Ishikawa (cell line): ENCODE measurements at regions not wholly inside any gene's neighbourhood (a gene's known extent, or its start where the extent isn't known, plus 50 kb on each side); places are given as distances from the start of the nearest gene placed in this dataset.

Experiments used
- CEBPB ChIP-seq: IDR thresholded peaks from 2 replicates; pipeline ENCODE4 v1.6.1; 2012
- CREB1 ChIP-seq: IDR thresholded peaks from 2 replicates; pipeline ENCODE4 v1.6.1; 2012; ENCODE audit warnings: low read depth
- EGR1 ChIP-seq: IDR thresholded peaks from 2 replicates; pipeline ENCODE4 v1.6.1; 2012
- EP300 ChIP-seq: IDR thresholded peaks from 2 replicates; pipeline ENCODE4 v1.6.1; 2012; ENCODE audit warnings: borderline replicate concordance
- FOXM1 ChIP-seq: IDR thresholded peaks from 2 replicates; pipeline ENCODE4 v1.6.1; 2012; ENCODE audit warnings: low read depth, borderline replicate concordance
- NFIC ChIP-seq: IDR thresholded peaks from 2 replicates; pipeline ENCODE4 v1.6.1; 2012
- RAD21 ChIP-seq: IDR thresholded peaks from 2 replicates; pipeline ENCODE4 v1.6.1; 2012; ENCODE audit warnings: low read depth
- TAF1 ChIP-seq: IDR thresholded peaks from 2 replicates; pipeline ENCODE4 v1.6.1; 2012; ENCODE audit warnings: low read depth, mild to moderate bottlenecking
- TCF12 ChIP-seq: IDR thresholded peaks from 2 replicates; pipeline ENCODE4 v1.6.1; 2012; ENCODE audit warnings: low read depth
- TEAD4 ChIP-seq: IDR thresholded peaks from 2 replicates; pipeline ENCODE4 v1.6.1; 2012
- YY1 ChIP-seq: IDR thresholded peaks from 2 replicates; pipeline ENCODE4 v1.6.1; 2012; ENCODE audit warnings: low read depth
- ZBTB7A ChIP-seq: IDR thresholded peaks from 2 replicates; pipeline ENCODE4 v1.6.1; 2012; ENCODE audit warnings: low read depth
- TF ChIP-seq, protein P1 (sequence below): IDR thresholded peaks from 2 replicates; pipeline ENCODE4 v1.6.1; 2012
- TF ChIP-seq, protein P2 (sequence below): IDR thresholded peaks from 2 replicates; pipeline ENCODE4 v1.6.1; 2012
- TF ChIP-seq, protein P3 (sequence below): IDR thresholded peaks from 2 replicates; pipeline ENCODE4 v1.6.1; 2012; ENCODE audit warnings: low read depth, mild to moderate bottlenecking

DNA sequence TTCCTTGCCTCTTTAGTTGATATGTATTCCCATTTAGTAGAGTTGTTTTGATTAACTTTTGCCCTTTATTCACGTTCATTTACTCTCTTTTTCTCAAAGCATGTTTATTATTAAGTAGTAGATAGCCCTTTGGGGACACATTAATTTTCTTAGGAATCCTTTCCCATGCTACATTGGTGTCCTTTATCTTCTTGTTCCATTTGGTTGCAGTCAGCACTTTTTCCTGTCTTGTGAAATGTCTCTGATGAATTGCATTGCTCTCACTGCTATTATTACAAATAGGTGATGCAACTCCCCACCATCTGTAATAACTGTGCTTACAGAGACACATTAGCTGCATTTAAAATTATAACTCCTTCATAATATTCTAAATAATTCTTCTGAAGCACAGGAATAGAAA is 428.5 kb upstream of the CNTNAP5 start:
- TF ChIP-seq YY1: no peak
- TF ChIP-seq CEBPB: no peak
- no peak for TF ChIP-seq NFIC
- TF ChIP-seq ZBTB7A: no peak
- TF ChIP-seq TCF12: no peak
- TF ChIP-seq, protein P1, sequence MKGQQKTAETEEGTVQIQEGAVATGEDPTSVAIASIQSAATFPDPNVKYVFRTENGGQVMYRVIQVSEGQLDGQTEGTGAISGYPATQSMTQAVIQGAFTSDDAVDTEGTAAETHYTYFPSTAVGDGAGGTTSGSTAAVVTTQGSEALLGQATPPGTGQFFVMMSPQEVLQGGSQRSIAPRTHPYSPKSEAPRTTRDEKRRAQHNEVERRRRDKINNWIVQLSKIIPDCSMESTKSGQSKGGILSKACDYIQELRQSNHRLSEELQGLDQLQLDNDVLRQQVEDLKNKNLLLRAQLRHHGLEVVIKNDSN: no peak
- no peak for TF ChIP-seq CREB1
- no peak for TF ChIP-seq TEAD4
- TF ChIP-seq, protein P2, sequence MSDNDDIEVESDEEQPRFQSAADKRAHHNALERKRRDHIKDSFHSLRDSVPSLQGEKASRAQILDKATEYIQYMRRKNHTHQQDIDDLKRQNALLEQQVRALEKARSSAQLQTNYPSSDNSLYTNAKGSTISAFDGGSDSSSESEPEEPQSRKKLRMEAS: no peak
- TF ChIP-seq TAF1: no peak
- no peak for TF ChIP-seq EGR1
- no peak for TF ChIP-seq FOXM1
- TF ChIP-seq, protein P3, sequence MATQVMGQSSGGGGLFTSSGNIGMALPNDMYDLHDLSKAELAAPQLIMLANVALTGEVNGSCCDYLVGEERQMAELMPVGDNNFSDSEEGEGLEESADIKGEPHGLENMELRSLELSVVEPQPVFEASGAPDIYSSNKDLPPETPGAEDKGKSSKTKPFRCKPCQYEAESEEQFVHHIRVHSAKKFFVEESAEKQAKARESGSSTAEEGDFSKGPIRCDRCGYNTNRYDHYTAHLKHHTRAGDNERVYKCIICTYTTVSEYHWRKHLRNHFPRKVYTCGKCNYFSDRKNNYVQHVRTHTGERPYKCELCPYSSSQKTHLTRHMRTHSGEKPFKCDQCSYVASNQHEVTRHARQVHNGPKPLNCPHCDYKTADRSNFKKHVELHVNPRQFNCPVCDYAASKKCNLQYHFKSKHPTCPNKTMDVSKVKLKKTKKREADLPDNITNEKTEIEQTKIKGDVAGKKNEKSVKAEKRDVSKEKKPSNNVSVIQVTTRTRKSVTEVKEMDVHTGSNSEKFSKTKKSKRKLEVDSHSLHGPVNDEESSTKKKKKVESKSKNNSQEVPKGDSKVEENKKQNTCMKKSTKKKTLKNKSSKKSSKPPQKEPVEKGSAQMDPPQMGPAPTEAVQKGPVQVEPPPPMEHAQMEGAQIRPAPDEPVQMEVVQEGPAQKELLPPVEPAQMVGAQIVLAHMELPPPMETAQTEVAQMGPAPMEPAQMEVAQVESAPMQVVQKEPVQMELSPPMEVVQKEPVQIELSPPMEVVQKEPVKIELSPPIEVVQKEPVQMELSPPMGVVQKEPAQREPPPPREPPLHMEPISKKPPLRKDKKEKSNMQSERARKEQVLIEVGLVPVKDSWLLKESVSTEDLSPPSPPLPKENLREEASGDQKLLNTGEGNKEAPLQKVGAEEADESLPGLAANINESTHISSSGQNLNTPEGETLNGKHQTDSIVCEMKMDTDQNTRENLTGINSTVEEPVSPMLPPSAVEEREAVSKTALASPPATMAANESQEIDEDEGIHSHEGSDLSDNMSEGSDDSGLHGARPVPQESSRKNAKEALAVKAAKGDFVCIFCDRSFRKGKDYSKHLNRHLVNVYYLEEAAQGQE: no peak
- TF ChIP-seq EP300: no peak
- no peak for TF ChIP-seq RAD21

DNA sequence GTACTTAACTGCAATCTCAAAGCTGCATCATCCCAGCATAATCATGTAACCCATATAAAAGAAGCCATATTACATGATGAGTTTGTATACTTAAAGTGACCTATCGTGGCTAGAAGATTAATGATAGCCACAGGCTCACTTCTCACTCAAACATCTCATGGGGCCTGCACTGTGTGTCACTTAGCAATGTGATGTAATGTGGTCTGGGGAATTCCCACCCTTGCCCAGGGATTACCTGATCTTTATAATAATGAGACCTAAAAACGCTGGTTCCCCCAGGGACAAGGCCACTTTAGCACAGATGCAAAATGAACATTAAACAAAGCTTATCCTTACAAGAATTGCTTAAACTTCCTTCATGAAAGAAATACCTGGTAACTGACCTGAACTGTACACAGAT is 427.1 kb upstream of the CNTNAP5 start:
- TF ChIP-seq YY1 (no peak), FOXM1 (no peak)

DNA sequence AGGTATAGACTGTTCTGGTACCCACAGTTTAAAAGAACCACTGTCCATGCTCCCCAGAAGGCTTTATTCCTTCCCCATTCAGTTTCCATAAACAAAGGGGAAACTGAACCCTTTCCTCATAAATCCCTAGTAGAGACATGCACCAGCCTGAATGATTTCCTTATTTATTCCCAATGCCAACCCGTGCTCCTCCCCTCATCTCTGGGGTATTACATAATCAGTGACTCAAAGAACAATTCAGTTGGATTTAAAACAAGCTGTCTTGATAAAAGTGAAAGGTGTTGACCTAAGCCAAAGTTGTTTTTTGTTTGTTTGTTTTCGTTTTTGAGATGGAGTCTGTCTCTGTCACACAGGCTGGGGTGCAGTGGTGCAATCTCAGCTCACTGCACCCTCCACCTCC is 418.5 kb upstream of the CNTNAP5 start:
- TF ChIP-seq NFIC (no peak), TEAD4 (no peak), CREB1 (no peak), EGR1 (no peak)

DNA sequence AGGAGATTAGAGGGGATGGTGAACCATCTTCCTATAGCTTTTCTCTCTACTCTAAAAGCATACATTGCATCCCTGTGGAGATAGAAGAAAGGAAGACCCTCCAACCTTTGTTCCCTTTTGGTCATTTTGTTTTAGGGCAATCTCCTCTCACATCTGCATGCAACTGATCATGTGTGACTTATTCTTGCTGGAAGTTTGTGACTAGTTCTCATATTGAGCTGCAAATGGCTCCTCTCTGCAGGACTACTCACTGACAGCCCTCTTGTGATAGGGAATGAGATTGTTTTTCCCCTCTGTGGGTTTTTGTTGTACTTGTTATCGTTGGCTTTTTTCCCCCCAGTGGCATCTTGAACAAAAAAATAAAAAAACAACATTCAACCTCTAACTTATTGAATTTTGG is 416.0 kb upstream of the CNTNAP5 start:
- TF ChIP-seq TCF12 (no peak), YY1 (no peak), NFIC (no peak), RAD21 (no peak), ZBTB7A (no peak), TEAD4 (no peak), CEBPB (no peak), CREB1 (no peak), TAF1 (no peak), EGR1 (no peak), EP300 (no peak), FOXM1 (no peak)
- TF ChIP-seq, protein P1: no peak
- TF ChIP-seq, protein P3: no peak
- TF ChIP-seq, protein P2: no peak

DNA sequence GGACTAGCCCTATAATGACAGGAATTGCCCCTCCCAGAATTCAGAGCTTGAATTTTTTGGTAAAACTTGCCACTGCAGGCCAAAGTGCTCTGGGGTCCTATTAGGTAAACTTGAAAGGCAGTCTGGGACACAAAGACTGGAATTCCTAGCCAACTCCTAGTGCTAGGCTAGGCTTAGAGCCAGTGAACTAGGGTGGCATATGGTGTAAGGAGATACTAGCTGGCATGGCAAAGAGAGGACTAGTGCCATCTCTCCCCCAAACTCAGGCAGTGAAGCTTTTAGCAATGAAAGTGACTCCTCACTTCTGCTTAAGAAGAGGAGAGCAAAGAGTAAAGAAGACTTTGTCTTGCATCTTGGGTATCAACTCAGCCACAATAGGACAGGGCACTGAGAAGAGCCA is 410.5 kb upstream of the CNTNAP5 start:
- TF ChIP-seq, protein P3: no peak
- TF ChIP-seq EP300 (no peak), CEBPB (no peak), FOXM1 (no peak), TAF1 (no peak), EGR1 (no peak), RAD21 (no peak), ZBTB7A (no peak), CREB1 (no peak), YY1 (no peak), TCF12 (no peak), TEAD4 (no peak), NFIC (no peak)
- TF ChIP-seq, protein P1: no peak
- TF ChIP-seq, protein P2: no peak
